ENCODE measurements at regions not wholly inside any gene's neighbourhood (a gene's known extent, or its start where the extent isn't known, plus 50 kb on each side); places are given as distances from the start of the nearest gene placed in this dataset.
A peak's percentile ranks its signal among the peaks of the same experiment; 100 is the strongest.

- Histone ChIP-seq H3K27ac (no peak overlapping the region), H3K4me3 (no peak overlapping the region), H3K4me1 (no peaks in the 10 kb centered on the region), H3K27me3 (ENCODE audit: insufficient read depth in 3 of 3, low read length in 2 of 3) (no peaks in the 10 kb centered on the region), H3K36me3 (ENCODE audit: insufficient read depth in 1 of 2, low read depth in 1 of 2) (no peaks in the 10 kb centered on the region), H3K9me3 (no peaks in the 10 kb centered on the region)
- no peak for TF ChIP-seq CTCF (IDR thresholded peaks at IDR 0.05)
- DNase-seq (no peak), ATAC-seq (no peak)
- WGBS, 3 donors = 86 to 94% (median 94%) methylated on average over 1 of the region's 1 CpG
- intact Hi-C loops (cut with DNase I) = no loop called here
These were observed 78.6 kb upstream of the PFN2 start for GRCh38 chr3:150049317-150049716.

DNA sequence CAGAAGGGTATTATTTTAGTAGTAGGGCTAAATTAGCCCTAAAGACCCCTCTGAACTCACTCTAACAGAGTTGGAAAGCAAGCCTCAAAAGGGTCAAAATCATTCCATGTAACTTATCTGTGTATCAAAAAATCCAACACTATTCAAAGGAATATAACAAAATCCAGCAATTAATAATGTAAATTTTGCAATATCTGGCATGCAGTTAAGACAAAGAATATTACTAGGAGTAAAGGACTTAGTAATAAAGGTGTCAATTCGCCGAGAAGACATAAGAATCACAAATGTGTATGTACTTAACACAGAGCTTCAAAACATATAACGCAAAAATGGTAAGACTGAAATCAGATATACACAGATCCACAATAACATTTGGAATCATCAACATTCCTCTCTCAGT lies 71.2 kb upstream of the PFN2 start:
- no peak for TF ChIP-seq CTCF (IDR thresholded peaks at IDR 0.05)
- no peaks in the 10 kb centered on the region for H3K9me3 ChIP-seq
- no peaks in the 10 kb centered on the region for H3K36me3 ChIP-seq (ENCODE audit: insufficient read depth in 1 of 2, low read depth in 1 of 2)
- H3K27me3 ChIP-seq (ENCODE audit: insufficient read depth in 3 of 3, low read length in 2 of 3) = no peaks in the 10 kb centered on the region
- intact Hi-C loops (cut with DNase I) = loop anchor here in 1 of 2 donors (2.0 kb wide), 1 partner anchor 13 kb away; no protein-coding TSS in a partner anchor
- DNase-seq = no peak
- no peak for ATAC-seq
- H3K4me1 ChIP-seq = peaks cover 5% of the 10 kb centered on the region
- no peak overlapping the region for H3K4me3 ChIP-seq
- WGBS, 3 donors = 94 to 97% (median 96%) methylated on average over 3 of the region's 3 CpGs
- no peak overlapping the region for H3K27ac ChIP-seq

- no peaks in the 10 kb centered on the region for H3K36me3 ChIP-seq (ENCODE audit: insufficient read depth in 1 of 2, low read depth in 1 of 2)
- ATAC-seq (no peak), DNase-seq (no peak)
- intact Hi-C loops (cut with DNase I) = loop anchor here in 1 of 2 donors (2.0 kb wide), 1 partner anchor 15 kb away; no protein-coding TSS in a partner anchor
- 80 to 91% (median 84%) methylated on average over 4 of the region's 4 CpGs for WGBS, 3 donors
- H3K27me3 ChIP-seq (ENCODE audit: insufficient read depth in 3 of 3, low read length in 2 of 3) = no peaks in the 10 kb centered on the region
- peaks cover 11% of the 10 kb centered on the region for H3K4me1 ChIP-seq
- TF ChIP-seq CTCF (IDR thresholded peaks at IDR 0.05) = no peak
- no peak overlapping the region for H3K4me3 ChIP-seq
- H3K9me3 ChIP-seq = no peaks in the 10 kb centered on the region
- no peak overlapping the region for H3K27ac ChIP-seq
These were observed 69.4 kb upstream of the PFN2 start for GRCh38 chr3:150040097-150040496.

GRCh38 chr3:150038830-150039229 lies 68.1 kb upstream of the PFN2 start:
- Histone ChIP-seq H3K27ac (peak overlapping the region; percentile 53), H3K27me3 (ENCODE audit: insufficient read depth in 3 of 3, low read length in 2 of 3) (no peaks in the 10 kb centered on the region), H3K4me3 (no peak overlapping the region), H3K4me1 (peaks cover 14% of the 10 kb centered on the region), H3K9me3 (no peaks in the 10 kb centered on the region), H3K36me3 (ENCODE audit: insufficient read depth in 1 of 2, low read depth in 1 of 2) (no peaks in the 10 kb centered on the region)
- DNase-seq (no peak), ATAC-seq (no peak)
- intact Hi-C loops (cut with DNase I) = loop anchor here in 1 of 2 donors (2.0 to 5.0 kb wide), 3 partner anchors 18 to 143 kb away; no protein-coding TSS in a partner anchor
- WGBS, 3 donors = 78 to 88% (median 87%) methylated on average over 6 of the region's 6 CpGs
- TF ChIP-seq CTCF (IDR thresholded peaks at IDR 0.05) = no peak

- H3K4me1 ChIP-seq = peaks cover 14% of the 10 kb centered on the region
- H3K36me3 ChIP-seq (ENCODE audit: insufficient read depth in 1 of 2, low read depth in 1 of 2) = no peaks in the 10 kb centered on the region
- 71 to 82% (median 75%) methylated on average over 5 of the region's 5 CpGs for WGBS, 3 donors
- no peaks in the 10 kb centered on the region for H3K27me3 ChIP-seq (ENCODE audit: insufficient read depth in 3 of 3, low read length in 2 of 3)
- peak overlapping the region; percentile 41 for H3K4me3 ChIP-seq
- DNase-seq (no peak), ATAC-seq (peak in 2 of 4 donors; percentile 3 to 6)
- intact Hi-C loops (cut with DNase I) = loop anchor here in 1 of 2 donors (1.0 to 5.0 kb wide), 6 partner anchors 25 to 146 kb away; no protein-coding TSS in a partner anchor
- H3K9me3 ChIP-seq = no peaks in the 10 kb centered on the region
- H3K27ac ChIP-seq = peak overlapping the region; percentile 87
- TF ChIP-seq CTCF (IDR thresholded peaks at IDR 0.05) = no peak
These were observed 66.1 kb upstream of the PFN2 start for GRCh38 chr3:150036780-150037179.

Data from psoas muscle (tissue), 7 donors.